ENCODE measurements at regions not wholly inside any gene's neighbourhood (a gene's known extent, or its start where the extent isn't known, plus 50 kb on each side); places are given as distances from the start of the nearest gene placed in this dataset.

DNA sequence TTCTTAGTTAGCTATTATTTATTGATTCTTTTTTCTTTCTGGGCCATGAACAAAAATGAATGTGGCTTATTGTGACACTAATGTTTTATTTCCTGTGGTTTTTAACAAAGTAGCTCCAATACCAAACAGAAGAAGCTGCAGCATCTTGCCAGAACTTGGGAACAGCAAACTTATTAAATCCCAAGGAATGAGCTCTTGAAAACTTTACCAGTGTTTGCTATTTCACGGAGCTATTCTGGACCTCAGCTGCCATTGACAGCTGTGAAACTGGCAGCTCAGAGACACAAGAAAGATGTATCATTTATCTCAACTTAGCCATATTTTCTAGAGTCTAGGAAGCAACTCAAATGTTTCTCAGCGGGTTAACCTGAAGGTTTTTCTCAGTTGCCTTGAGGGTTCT is 91.0 kb upstream of the NEUROD1 start:
- no peak for DNase-seq

DNA sequence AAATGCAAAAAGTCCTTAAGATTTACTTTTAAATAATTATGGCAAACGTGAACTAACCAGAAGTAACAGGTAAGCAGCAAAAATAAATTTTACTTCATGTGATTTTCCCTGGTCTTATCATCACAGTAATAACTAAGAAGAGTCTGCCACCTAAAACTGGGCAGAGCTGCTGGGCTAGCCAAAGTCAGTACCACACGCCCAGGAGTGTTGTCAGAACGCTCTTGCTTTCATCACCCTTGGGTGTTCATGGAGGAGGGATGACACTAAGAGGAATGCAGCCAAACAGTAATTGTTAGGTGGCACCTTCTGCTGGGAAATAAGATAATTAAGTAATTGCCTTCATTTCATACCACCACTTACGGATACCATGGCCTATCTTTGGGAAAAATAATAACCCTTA is 92.0 kb upstream of the NEUROD1 start:
- DNase-seq = no peak

DNA sequence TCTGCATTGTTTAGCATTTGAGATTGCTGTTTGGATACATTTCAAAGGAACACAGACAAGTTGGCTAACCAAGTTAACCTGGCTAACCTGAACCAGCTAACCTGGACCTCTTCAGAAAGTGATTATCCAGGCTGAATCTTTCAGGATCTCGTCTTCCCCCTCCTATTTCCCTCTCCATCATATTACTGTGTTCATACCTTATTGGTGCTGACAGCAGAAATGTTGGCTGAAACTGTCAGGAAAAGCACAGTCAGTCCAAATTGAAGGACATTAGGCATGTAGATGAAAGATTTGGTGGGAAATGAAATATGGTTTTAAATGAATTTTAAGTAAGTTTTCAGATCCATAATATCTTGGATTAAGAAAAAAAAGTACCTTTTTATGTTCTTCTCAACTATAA is 92.5 kb upstream of the NEUROD1 start:
- DNase-seq = no peak

GRCh38 chr2:181774685-181775084 is 94.4 kb upstream of the NEUROD1 start:
- no peak for DNase-seq

- no peak for DNase-seq
These were observed 96.0 kb upstream of the NEUROD1 start for GRCh38 chr2:181776336-181776735.

DNA sequence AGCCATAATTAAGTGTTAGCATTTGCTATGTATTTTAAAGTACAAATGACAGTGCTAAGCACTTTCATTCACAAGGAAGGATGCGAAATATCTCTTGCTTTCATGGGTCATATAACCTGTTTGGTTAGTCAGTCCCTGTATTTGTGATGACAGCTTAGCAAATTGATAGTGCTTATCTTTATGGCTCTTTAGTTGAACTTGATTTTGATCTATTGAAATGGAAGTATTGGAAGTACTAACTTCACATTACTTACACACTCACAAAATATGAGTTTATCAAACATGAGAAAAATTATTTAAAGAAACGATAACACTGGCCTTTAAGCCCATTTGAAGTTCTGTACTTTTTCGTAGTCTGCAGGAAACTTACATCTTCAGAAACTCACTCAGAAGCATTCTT is 97.4 kb upstream of the NEUROD1 start:
- no peak for DNase-seq

- DNase-seq = no peak
These were observed 98.4 kb upstream of the NEUROD1 start for GRCh38 chr2:181778621-181779201.

GRCh38 chr2:181779288-181780021 is 99.1 kb upstream of the NEUROD1 start:
- DNase-seq = no peak

DNA sequence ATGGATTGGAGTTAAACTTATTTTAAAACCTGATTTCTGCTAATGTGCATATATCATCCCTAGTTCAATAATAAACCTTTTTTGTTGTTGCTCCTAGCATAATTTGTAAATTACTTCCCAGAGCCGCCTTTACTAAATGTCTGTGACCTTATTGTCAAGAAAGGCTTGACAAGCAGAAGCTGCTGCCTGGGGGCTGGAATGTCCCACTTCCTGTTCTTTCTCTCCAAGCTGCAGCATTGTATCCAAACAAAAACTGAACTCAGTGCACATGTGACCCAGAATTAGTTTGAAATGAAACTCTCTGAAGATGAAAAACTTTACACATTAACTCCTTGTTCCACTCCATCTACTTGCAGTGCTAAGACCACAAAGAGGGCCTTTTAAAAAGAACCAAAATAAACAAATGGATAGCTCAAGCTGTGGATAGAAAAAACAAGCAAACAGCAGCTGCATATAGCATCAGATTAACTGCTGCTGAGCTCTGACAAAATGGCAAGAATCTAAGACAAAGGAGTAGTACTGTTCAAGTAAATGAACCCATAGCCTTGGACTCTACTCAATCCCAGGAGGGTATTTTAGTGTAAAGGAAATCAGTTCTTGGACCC is 99.8 kb upstream of the NEUROD1 start:
- DNase-seq = no peak

DNA sequence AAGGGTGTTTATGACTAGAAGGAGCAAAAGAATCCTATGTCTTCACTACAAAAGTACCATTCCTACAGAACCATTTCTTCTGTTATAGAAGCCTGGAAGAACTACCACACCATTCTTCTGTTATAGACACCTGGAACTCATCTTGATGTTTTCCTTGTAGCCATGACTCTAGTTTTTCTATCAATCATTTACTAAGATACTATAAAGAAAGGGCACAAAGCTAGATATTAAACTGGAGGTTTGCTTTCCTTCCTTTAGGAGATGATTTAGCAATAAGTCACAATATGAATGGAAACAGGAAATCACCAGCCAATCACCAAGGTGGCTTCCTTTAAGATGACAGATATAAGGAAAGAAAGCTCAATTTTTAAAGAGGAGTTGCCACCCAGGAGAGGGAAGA is 100.3 kb upstream of the NEUROD1 start:
- no peak for DNase-seq

DNA sequence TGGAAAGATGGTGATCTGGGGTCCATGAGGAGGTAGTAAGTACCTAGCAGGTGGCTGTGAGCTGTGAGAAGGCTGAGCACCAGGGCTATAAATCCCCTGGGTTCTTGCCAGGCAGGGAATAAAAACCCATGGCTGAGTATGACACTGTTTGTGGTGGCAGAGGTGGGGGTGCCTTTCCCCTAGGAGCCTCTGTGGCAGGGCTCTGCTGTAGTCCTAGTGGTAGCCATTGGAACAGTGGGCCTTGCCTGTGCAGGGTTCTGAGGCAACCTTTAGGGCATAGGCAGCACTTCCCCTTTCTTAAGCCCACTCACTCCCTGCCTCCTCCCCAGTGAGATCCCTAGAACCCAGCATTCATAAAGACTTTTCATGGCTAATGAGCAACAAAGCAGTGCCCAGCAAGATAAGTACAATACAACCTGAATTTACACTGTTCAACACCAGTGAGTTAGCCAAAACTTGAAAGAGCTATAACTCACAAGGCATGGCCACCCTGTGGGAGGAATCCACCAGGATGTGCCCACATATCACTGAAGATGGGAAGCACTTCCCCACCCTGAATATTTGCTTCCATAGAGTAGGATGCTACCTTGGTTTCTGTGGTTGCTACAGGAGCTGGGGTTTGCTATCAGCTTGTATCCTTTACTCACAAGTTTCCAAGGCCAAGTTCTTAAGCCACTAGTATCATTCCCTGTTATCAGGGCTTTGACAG is 100.9 kb upstream of the NEUROD1 start:
- DNase-seq = no peak

GRCh38 chr2:181782660-181783059 is 102.3 kb upstream of the NEUROD1 start:
- no peak for DNase-seq

- no peak for DNase-seq
These were observed 104.2 kb upstream of the NEUROD1 start for GRCh38 chr2:181784556-181784955.

DNA sequence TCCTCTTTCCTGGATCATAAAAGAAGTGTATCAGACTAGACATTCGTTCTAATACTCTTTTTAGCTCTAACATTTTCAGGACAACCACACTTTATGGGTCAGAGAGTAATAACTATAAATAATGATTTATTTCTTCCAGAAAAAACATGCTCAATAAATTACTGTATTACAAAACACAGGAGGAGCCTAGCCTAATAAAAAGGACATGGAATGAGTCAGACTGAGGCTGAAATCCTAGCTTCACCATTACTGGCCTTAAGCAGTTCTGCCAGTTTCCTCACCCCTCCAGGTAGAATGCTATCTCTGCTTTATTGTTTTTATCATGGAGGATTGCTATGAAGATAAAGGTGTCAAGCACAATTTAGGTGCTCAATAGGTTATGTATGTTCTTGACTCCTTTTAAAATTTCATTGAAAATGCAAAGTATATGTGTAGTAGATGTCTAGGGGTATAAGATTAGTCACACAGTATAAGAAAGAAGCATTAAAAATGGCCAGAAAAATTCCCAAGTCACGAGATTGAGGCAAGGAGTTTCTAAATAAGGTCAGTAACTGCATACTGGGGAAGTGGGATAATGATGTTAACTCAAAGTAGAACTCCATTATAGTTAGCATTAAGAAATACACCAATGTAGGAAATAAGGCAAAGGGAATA is 105.5 kb upstream of the NEUROD1 start:
- no peak for DNase-seq

DNA sequence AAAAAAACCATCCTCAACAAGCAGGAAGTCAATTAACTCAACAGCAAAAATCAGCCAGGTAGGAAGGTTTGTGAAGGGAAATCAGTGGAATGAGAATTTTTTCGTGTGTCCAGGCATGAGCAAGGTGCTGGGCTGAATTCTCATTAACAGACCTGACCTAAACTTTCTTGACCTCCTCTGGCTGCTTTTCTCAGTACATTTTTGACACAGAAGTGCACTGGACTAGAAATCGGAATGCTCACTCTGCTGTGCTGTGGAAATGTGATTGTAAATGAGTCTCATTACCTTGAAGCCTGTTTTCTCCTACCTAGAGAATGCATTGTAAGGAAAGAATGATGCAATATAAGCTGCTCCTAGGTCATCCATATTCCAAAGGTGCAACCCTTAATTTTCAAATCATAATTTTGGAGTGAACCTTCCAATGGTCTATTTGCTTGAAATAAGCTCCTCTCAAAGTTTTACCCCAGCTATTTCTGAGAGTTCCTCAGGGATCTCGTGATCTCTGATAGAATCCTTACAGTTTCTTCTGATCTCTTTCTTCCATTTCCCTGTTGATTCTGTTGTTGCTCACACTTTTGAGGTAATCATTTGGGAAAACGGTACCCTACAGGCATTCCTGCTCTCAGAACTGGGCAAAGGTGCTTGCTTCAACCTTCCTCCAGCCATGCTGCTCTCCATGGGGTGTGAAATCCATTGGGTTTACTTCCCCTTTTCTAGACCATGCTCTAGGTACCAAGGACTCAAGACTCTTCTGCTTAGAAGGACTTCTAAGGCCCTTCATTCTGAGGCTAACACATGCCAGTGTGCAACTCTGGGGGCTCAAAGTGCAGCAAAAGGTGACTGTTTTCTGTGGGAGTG is 104.9 kb upstream of the ITPRID2 start:
- no peak for DNase-seq

DNA sequence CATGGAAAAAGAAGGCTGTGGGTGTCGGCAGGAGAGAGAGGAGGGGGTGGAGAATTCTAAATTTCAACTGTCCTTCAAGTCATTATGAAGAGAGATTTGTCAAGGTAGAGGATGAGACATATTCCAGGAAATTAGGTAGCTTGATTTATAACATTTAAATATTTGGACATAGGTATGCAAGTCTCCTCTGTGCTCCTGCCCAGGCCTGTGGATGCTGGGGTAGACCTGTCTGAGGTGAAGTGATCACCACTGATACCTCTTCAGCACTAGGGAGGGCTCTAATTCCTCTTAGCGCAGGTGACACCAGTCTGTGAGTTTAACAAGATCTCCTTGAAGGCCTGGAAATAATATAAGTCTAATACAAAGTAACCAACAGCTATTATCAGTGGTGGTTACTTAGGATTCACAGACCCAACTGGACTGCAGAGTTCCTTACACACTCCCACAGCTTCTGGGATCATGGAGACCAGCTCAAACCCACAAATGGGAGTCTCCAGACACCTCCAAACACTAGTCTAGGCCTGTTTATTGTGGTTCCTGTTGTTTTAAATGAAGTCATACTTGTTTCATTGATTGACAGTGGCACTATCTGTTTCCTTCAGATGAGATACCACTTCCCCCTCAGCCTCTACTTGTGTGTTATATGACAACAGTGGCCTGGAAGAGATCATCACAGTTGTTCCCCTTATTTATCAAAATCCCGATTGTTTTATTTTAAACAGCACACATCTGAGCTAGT is 104.1 kb upstream of the ITPRID2 start:
- no peak for DNase-seq

DNA sequence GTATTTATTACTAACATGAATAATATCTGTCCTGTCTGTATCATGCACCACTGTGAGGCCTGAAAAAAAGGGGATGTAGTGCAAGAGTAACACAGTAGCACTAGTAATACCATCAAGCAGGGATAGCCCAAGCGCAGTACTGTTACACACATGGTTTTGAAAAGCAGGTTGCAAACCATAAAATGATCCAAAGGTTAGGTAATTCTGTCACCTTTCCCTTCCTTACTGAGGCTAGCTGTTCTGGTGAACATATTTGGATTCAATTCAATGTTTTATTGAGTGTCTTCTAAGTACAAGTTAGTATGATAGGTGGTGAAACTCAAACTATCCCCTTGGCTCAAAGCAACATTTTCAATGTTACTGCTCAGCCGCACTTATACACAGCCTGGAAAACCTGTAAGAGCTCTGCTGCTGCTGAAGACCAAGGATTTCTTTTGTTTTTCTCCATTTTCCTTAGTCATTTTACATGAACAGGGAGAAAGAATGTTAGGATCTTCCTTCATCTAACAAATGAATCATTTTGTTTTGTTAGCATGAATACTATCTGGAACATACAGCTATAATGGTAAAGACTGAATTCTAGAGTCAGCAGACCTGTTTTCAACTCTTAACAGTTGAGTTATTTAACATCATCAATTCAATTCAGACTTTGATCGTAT is 102.5 kb upstream of the ITPRID2 start:
- DNase-seq = no peak

- DNase-seq = no peak
These were observed 101.6 kb upstream of the ITPRID2 start for GRCh38 chr2:181789827-181790448.

GRCh38 chr2:181790716-181791649 is 100.5 kb upstream of the ITPRID2 start:
- no peak for DNase-seq

Data from NCI-H1694 (cell line).